ENCODE measurements at regions not wholly inside any gene's neighbourhood (a gene's known extent, or its start where the extent isn't known, plus 50 kb on each side); places are given as distances from the start of the nearest gene placed in this dataset.

DNA sequence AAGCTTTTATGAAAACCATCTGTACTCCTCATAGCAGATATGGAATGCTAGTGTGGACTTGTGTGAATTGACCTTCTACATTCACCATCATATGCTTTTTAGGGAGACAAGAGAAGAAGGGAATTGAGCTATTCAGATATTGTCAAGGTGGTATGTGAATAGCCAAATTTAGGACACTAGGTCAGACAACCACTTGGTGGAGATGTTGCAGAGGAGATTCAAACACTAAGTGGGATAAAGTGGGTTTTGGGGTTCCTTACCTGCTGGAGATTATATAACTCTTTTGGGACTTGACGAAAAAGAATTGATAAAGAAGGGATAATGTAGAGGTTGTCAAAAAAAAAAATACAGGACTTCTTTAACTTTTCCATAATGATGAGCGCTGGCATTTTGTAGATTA lies 231.8 kb upstream of the THRB start:
- TF ChIP-seq, protein P1, sequence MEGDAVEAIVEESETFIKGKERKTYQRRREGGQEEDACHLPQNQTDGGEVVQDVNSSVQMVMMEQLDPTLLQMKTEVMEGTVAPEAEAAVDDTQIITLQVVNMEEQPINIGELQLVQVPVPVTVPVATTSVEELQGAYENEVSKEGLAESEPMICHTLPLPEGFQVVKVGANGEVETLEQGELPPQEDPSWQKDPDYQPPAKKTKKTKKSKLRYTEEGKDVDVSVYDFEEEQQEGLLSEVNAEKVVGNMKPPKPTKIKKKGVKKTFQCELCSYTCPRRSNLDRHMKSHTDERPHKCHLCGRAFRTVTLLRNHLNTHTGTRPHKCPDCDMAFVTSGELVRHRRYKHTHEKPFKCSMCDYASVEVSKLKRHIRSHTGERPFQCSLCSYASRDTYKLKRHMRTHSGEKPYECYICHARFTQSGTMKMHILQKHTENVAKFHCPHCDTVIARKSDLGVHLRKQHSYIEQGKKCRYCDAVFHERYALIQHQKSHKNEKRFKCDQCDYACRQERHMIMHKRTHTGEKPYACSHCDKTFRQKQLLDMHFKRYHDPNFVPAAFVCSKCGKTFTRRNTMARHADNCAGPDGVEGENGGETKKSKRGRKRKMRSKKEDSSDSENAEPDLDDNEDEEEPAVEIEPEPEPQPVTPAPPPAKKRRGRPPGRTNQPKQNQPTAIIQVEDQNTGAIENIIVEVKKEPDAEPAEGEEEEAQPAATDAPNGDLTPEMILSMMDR (IDR thresholded peaks at IDR 0.05; ENCODE audit: insufficient read depth, low read length, poor library complexity, severe bottlenecking): no peak
- Histone ChIP-seq H3K4me3 (ENCODE audit: low read depth, low read length) (no peak overlapping the region), H3K36me3 (ENCODE audit: control insufficient read depth, insufficient read depth, low read length) (no peaks in the 10 kb centered on the region), H3K27me3 (ENCODE audit: control insufficient read depth, insufficient read depth, low read length) (no peaks in the 10 kb centered on the region)
- DNase-seq (ENCODE audit: low read depth): no peak

DNA sequence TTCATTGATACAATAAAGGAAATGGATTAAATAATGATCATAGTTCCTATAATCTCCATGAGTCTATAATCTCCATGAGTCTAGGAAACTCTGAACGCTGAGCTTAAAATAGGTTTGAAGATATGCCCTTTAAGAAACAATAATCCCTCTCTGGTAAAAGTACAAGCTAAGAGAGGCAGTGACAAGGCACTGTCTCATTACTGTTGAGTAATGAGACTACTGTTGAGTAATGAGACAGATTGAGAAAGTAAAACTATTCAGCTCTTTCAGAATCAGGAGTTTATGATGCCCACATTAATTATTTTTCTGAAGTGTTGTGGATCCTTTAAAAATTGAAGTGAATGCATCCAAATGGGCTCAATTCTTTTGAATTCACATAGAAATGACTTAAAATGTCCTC lies 235.5 kb upstream of the THRB start:
- TF ChIP-seq, protein P1 (IDR thresholded peaks at IDR 0.05; ENCODE audit: insufficient read depth, low read length, poor library complexity, severe bottlenecking): no peak
- Histone ChIP-seq H3K36me3 (ENCODE audit: control insufficient read depth, insufficient read depth, low read length) (no peaks in the 10 kb centered on the region), H3K27me3 (ENCODE audit: control insufficient read depth, insufficient read depth, low read length) (no peaks in the 10 kb centered on the region), H3K4me3 (ENCODE audit: low read depth, low read length) (no peak overlapping the region)
- DNase-seq (ENCODE audit: low read depth): no peak

DNA sequence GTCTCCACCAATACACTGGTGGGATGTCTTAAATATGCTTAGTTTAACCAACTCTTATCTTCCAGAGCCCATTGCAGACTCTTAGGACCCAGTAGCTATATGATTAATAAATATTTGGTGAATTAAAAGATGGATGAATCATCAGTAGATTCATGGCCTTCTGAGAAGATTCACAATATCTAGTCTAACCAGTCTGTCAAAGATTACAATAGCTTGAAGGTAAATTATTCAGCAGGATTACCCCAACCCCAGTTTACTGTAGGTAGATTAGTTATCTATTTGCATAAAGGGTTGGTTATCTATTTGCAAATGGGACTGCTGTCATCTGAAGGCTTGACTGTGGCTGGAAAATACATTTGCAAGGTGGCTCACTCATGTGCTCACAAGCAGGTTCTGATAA lies 239.4 kb upstream of the THRB start:
- Histone ChIP-seq H3K27me3 (ENCODE audit: control insufficient read depth, insufficient read depth, low read length) (no peaks in the 10 kb centered on the region), H3K36me3 (ENCODE audit: control insufficient read depth, insufficient read depth, low read length) (no peaks in the 10 kb centered on the region), H3K4me3 (ENCODE audit: low read depth, low read length) (no peak overlapping the region)
- TF ChIP-seq, protein P1 (IDR thresholded peaks at IDR 0.05; ENCODE audit: insufficient read depth, low read length, poor library complexity, severe bottlenecking): no peak
- no peak for DNase-seq (ENCODE audit: low read depth)

DNA sequence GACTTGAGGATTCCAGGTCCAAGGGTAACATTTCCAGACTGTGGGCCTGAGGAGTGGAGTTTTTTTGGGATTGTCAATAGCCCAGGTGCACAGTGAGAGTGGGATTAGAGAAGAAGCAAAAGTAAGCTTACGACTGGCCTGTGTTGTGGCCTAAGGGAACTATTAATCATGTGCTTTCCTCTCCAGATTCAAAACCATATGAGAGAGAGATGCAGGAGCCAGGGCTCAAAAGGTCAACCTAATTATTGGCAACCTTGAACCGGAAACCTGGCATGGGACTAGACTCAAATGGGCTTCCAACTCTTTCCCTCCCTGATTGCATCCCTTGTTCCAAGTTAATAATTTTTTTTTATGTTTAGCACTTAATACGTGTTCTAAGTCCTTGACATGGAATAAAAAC lies 242.1 kb upstream of the THRB start:
- TF ChIP-seq, protein P1 (IDR thresholded peaks at IDR 0.05; ENCODE audit: insufficient read depth, low read length, poor library complexity, severe bottlenecking): no peak
- no peak for DNase-seq (ENCODE audit: low read depth)
- Histone ChIP-seq H3K27me3 (ENCODE audit: control insufficient read depth, insufficient read depth, low read length) (no peaks in the 10 kb centered on the region), H3K4me3 (ENCODE audit: low read depth, low read length) (no peak overlapping the region), H3K36me3 (ENCODE audit: control insufficient read depth, insufficient read depth, low read length) (no peaks in the 10 kb centered on the region)

DNA sequence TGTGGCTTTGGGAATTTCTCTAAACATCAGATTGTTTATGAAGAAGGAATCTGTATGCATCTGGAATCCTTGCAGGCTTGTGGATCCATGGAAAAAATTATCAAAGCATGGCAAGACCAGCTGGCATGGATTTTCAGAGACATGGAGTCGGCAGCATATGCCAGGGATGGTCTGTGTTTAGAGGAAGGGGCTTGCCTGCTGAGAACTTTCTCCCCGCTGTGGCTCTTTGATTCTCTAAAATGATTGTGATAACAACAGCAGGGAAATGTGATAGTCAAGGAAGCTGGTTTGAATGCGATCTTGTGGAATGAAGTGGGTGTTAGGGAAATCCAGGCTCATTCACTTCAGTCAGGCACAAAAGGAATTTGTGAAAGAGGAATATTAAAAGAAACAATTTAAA lies 245.7 kb upstream of the THRB start:
- H3K36me3 ChIP-seq (ENCODE audit: control insufficient read depth, insufficient read depth, low read length): no peaks in the 10 kb centered on the region
- H3K27me3 ChIP-seq (ENCODE audit: control insufficient read depth, insufficient read depth, low read length): no peaks in the 10 kb centered on the region
- TF ChIP-seq, protein P1 (IDR thresholded peaks at IDR 0.05; ENCODE audit: insufficient read depth, low read length, poor library complexity, severe bottlenecking): no peak
- H3K4me3 ChIP-seq (ENCODE audit: low read depth, low read length): no peak overlapping the region
- DNase-seq (ENCODE audit: low read depth): no peak

DNA sequence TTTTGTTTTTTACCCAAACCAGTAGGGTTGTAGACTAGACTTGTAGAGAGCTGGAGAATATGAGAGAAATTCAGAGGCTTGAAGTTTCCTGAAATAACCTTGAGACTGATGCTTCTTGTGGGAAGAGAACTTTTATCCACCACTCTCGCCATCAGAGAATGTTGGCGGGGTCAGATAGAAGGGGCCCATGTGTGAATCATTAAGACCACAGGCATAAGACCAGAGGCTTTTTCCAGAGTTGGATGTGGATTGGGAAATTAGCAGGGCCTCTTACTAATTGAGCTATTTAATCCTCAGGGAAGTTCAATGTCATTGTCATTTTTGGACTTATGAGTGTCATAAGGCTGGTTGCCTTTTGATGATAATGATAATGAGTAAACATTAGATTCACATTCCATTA lies 246.9 kb upstream of the THRB start:
- TF ChIP-seq, protein P1 (IDR thresholded peaks at IDR 0.05; ENCODE audit: insufficient read depth, low read length, poor library complexity, severe bottlenecking): no peak
- DNase-seq (ENCODE audit: low read depth): no peak
- H3K4me3 ChIP-seq (ENCODE audit: low read depth, low read length): no peak overlapping the region
- H3K36me3 ChIP-seq (ENCODE audit: control insufficient read depth, insufficient read depth, low read length): no peaks in the 10 kb centered on the region
- no peaks in the 10 kb centered on the region for H3K27me3 ChIP-seq (ENCODE audit: control insufficient read depth, insufficient read depth, low read length)
